Transverse colon (tissue), 4 donors: ENCODE measurements at regions not wholly inside any gene's neighbourhood (a gene's known extent, or its start where the extent isn't known, plus 50 kb on each side); places are given as distances from the start of the nearest gene placed in this dataset.
"Not testable (repeated sequence)": the region's sequence is repeated elsewhere in the genome, so short reads cannot be mapped to it uniquely, and the experiment has no call there.

Experiments
- DNase-seq: peaks from one replicate; pipeline ENCODE4 v3.0.0-alpha.2; 2019
- H3K27ac ChIP-seq, 4 donors: fragments of 200-600 bp; sonication (generic); 2 replicates each; pipeline ENCODE4 v1.5.1; 2016 to 2018; ENCODE audit warnings: inconsistent platforms in 4 of 4
- H3K27me3 ChIP-seq: fragments of 200-600 bp; sonication (generic); 2 replicates; pipeline ENCODE4 v1.5.1; 2017; ENCODE audit warnings: inconsistent platforms
- H3K36me3 ChIP-seq, 4 donors: fragments of 200-600 bp; sonication (generic); 2 replicates each; pipeline ENCODE4 v1.5.1; 2017 to 2019; ENCODE audit warnings: inconsistent platforms in 4 of 4
- H3K4me1 ChIP-seq, 4 donors: fragments of 200-600 bp; sonication (generic); 2 replicates each; pipeline ENCODE4 v1.5.1; 2017 to 2020; ENCODE audit warnings: inconsistent platforms in 4 of 4
- H3K4me3 ChIP-seq, 4 donors: fragments of 200-600 bp; sonication (generic); 1 replicate in 1 of 4; 2 replicates in 3 of 4; pipeline versions ENCODE4 v1.5.1 to v1.6.1; 2017 to 2019; ENCODE audit warnings: inconsistent platforms in 4 of 4
- H3K9me3 ChIP-seq, 2 donors: fragments of 200-600 bp; sonication (generic); 2 replicates each; pipeline ENCODE4 v1.5.1; 2017 to 2019; ENCODE audit warnings: inconsistent platforms in 2 of 2
- EP300 ChIP-seq: sonication (generic); formaldehyde crosslinking; IDR thresholded peaks from one replicate; pipeline ENCODE4 v1.6.1; 2017; ENCODE audit warnings: antibody characterized with exemption, low read depth
- POLR2A ChIP-seq: fragments of 450-650 bp; IDR thresholded peaks from one replicate; pipeline ENCODE4 v1.6.1; 2016; ENCODE audit warnings: antibody characterized with exemption, mild to moderate bottlenecking, moderate library complexity
- POLR2AphosphoS5 ChIP-seq, 3 donors: sonication (generic); formaldehyde crosslinking; IDR thresholded peaks; one replicate each; pipeline ENCODE4 v1.6.1; 2016; ENCODE audit warnings: antibody characterized with exemption in 3 of 3
- WGBS, 2 donors: methylation state at CpG; one replicate each; pipeline ENCODE4 v1.1.5; 2018; ENCODE audit warnings: low coverage in 1 of 2; 5-methylcytosine and 5-hydroxymethylcytosine counted together
- in situ Hi-C, 4 donors: fragments of 200-750 bp; cut with MboI; loops; one replicate each; pipeline versions ENCODE4 v1.15.0 to v1.15.1; 2017; ENCODE audit warnings: low sequenced_read_pairs in 3 of 4, low pct_ligation_motif_present in 1 of 4, low pct_unique_long_range_greater_than_20kb in 1 of 4
- intact Hi-C: fragments of 100-400 bp; cut with DNase I; formaldehyde crosslinking; loops from one replicate; pipeline ENCODE4 v1.15.1; 2023; ENCODE audit warnings: low total_unique reads
- TF ChIP-seq, protein P1 (sequence below), 5 experiments: fragments of 200-600 bp in 3 of 5; fragments of 450-650 bp in 2 of 5; sonication (generic) in 3 of 5; IDR thresholded peaks; 1 replicate in 2 of 5; 2 replicates in 3 of 5; pipeline ENCODE4 v1.5.1; 2016 to 2017; ENCODE audit warnings: antibody characterized with exemption in 5 of 5, inconsistent platforms in 3 of 5, mild to moderate bottlenecking in 2 of 5, moderate library complexity in 1 of 5

DNA sequence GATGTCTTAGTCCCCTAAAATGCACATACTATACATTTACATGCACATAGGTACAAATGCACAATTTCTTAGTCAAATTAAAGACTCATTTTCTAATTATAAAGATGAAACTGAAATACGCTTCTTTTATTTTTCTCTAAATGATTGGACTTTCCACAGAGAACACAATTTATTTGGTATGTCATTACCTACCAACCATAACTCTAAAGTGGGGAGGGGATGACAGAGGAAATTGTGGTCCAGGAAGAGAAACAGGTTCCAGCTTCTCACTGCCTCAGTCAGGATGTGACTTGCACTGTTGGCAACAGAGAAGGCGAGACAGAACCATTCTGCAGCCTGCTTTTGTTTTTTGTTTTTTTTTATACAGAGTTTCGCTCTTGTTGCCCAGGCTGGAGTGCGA, 1189.2 kb downstream of the PLA2G4A start:
- Histone ChIP-seq H3K4me3 (no peak overlapping the region), H3K4me1 (no peaks in the 10 kb centered on the region), H3K27me3 (no peaks in the 10 kb centered on the region), H3K9me3 (no peaks in the 10 kb centered on the region), H3K36me3 (no peaks in the 10 kb centered on the region), H3K27ac (no peak overlapping the region)
- in situ Hi-C loops (no loop called here), intact Hi-C loops (no loop called here)
- 74 to 90% methylated on average over 2 to 4 of the region's 4 CpGs for WGBS, 2 donors
- DNase-seq = no peak
- TF ChIP-seq POLR2A (no peak), EP300 (no peak)

DNA sequence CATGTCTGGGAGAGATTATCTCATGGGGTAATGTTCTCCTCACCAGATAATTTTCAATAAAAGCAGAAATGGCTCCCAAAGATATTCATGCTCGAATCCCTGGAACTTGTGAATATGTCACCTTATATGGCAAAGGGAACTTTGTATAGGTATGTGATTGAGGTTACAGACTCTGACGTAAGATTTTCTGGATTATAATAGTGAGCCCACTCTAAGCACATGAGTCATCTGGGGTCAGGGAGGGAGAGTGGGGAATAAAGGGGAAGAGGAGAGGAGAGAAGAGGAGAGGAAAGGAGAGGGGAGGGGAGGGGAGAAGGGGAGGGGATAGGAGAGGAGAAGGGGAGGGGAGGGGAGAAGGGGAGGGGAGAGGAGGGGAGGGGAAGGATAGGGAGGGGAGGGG, 1193.9 kb downstream of the PLA2G4A start:
- Histone ChIP-seq H3K4me3 (no peak overlapping the region), H3K27ac (no peak overlapping the region), H3K4me1 (no peaks in the 10 kb centered on the region), H3K27me3 (no peaks in the 10 kb centered on the region), H3K36me3 (no peaks in the 10 kb centered on the region), H3K9me3 (no peaks in the 10 kb centered on the region)
- DNase-seq = no peak
- intact Hi-C loops = no loop called here
- TF ChIP-seq, protein P1, sequence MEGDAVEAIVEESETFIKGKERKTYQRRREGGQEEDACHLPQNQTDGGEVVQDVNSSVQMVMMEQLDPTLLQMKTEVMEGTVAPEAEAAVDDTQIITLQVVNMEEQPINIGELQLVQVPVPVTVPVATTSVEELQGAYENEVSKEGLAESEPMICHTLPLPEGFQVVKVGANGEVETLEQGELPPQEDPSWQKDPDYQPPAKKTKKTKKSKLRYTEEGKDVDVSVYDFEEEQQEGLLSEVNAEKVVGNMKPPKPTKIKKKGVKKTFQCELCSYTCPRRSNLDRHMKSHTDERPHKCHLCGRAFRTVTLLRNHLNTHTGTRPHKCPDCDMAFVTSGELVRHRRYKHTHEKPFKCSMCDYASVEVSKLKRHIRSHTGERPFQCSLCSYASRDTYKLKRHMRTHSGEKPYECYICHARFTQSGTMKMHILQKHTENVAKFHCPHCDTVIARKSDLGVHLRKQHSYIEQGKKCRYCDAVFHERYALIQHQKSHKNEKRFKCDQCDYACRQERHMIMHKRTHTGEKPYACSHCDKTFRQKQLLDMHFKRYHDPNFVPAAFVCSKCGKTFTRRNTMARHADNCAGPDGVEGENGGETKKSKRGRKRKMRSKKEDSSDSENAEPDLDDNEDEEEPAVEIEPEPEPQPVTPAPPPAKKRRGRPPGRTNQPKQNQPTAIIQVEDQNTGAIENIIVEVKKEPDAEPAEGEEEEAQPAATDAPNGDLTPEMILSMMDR (IDR thresholded peaks at IDR 0.05) = no peak
- TF ChIP-seq POLR2A (no peak), POLR2AphosphoS5 (IDR thresholded peaks at IDR 0.05) (no peak), EP300 (no peak)
- in situ Hi-C loops = no loop called here
- 76 to 85% methylated on average over 2 of the region's 2 CpGs for WGBS, 2 donors

DNA sequence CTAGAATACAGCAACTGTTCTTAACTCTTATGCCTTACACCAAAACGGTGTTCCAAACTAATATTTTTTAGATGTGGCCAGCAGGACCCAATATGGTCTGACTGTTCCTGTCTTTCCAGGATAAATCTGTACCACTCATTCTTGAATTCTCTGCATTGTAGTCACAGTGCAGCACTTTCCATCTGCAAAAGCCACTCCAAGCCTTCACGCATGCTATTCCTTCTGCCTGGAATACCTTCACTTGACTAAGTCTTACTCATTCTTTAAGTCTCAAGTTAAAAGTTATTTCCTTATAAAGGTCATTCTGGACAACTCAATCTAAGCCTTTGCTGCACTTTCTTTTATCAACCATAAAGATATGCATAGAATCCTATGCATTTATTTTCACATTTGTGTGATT, 1194.5 kb downstream of the PLA2G4A start:
- intact Hi-C loops (no loop called here), in situ Hi-C loops (no loop called here)
- Histone ChIP-seq H3K4me3 (no peak overlapping the region), H3K36me3 (no peaks in the 10 kb centered on the region), H3K4me1 (no peaks in the 10 kb centered on the region), H3K27me3 (no peaks in the 10 kb centered on the region), H3K27ac (no peak overlapping the region), H3K9me3 (no peaks in the 10 kb centered on the region)
- no peak for DNase-seq
- TF ChIP-seq POLR2A (no peak), POLR2AphosphoS5 (IDR thresholded peaks at IDR 0.05) (no peak), EP300 (no peak)
- TF ChIP-seq, protein P1 (IDR thresholded peaks at IDR 0.05) = no peak
- WGBS, 2 donors = 53 to 80% methylated on average over 2 of the region's 2 CpGs

DNA sequence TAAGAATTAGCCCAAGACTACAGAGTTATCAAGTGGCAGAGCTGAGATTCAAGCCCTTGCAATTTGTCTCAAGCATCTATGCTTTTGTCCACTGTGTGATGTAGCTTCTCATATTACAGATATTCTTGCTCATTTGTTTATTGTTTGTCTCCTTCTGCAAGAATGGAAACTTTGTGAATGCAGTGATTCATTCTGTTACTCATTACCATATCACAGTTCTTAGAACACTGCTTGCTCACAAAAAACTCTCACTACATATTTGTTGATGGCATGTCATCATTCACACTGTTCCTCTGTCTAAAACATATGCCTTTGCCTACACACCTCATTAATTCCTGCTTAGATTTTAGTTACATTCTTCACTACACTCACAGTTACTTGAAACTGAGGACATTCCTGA, 1198.9 kb downstream of the PLA2G4A start:
- no peaks in the 10 kb centered on the region for H3K36me3 ChIP-seq
- no peak for TF ChIP-seq POLR2AphosphoS5 (IDR thresholded peaks at IDR 0.05)
- TF ChIP-seq, protein P1 (IDR thresholded peaks at IDR 0.05) = no peak
- TF ChIP-seq EP300 = no peak
- no peak for TF ChIP-seq POLR2A
- H3K27ac ChIP-seq = no peak overlapping the region
- in situ Hi-C loops = no loop called here
- H3K4me1 ChIP-seq = no peaks in the 10 kb centered on the region
- no peak overlapping the region for H3K4me3 ChIP-seq
- H3K27me3 ChIP-seq = no peaks in the 10 kb centered on the region
- no peaks in the 10 kb centered on the region for H3K9me3 ChIP-seq
- no peak for DNase-seq
- intact Hi-C loops = loop anchor here (5.0 kb wide), 1 partner anchor 335 kb away; no protein-coding TSS in a partner anchor

DNA sequence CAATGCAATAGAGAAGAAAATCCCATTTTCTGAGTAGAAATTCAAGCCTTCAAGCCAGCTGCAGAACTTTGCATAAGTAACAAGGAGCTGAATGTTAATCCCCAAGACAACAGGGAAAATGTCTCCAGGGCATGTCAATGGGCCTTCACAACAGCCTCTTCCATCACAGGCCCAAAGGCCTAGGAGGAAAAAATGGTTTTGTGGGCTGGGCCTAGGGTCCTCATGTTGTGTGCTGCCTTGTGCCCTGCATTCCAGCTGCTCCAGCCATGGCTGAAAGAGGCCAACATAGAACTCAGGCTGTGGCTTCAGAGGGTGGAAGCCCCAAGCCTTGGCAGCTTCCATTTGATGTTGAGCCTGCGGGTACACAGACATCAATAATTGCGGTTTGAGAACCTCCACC, 1208.8 kb downstream of the PLA2G4A start:
- H3K4me1 ChIP-seq, DNase-seq, H3K27me3 ChIP-seq, H3K36me3 ChIP-seq, H3K9me3 ChIP-seq, H3K27ac ChIP-seq, H3K4me3 ChIP-seq, intact Hi-C loops, in situ Hi-C loops: not testable (repeated sequence)
- 0 to 63% methylated on average over 1 to 2 of the region's 2 CpGs for WGBS, 2 donors
